Astrocyte of the cerebellum (primary cell): ENCODE measurements at regions not wholly inside any gene's neighbourhood (a gene's known extent, or its start where the extent isn't known, plus 50 kb on each side); places are given as distances from the start of the nearest gene placed in this dataset.

Experiments
- DNase-seq: peaks from one replicate; pipeline ENCODE4 v3.0.0-alpha.2; 2011; ENCODE audit warnings: low read depth
- H3K4me3 ChIP-seq: 2 replicates; pipeline ENCODE4 v1.5.1; 2011; ENCODE audit warnings: mild to moderate bottlenecking, low read depth, low read length, moderate library complexity
- in situ Hi-C: cut with HindIII; loops from 2 replicates; pipeline ENCODE4 v1.10.0; 2017; ENCODE audit warnings: low sequenced_read_pairs
- TF ChIP-seq, protein P1 (sequence below): IDR thresholded peaks from 2 replicates; pipeline ENCODE4 v1.5.1; 2012; ENCODE audit warnings: low read length, low read depth, moderate library complexity, mild to moderate bottlenecking; ENCODE audit errors: missing control alignments

DNA sequence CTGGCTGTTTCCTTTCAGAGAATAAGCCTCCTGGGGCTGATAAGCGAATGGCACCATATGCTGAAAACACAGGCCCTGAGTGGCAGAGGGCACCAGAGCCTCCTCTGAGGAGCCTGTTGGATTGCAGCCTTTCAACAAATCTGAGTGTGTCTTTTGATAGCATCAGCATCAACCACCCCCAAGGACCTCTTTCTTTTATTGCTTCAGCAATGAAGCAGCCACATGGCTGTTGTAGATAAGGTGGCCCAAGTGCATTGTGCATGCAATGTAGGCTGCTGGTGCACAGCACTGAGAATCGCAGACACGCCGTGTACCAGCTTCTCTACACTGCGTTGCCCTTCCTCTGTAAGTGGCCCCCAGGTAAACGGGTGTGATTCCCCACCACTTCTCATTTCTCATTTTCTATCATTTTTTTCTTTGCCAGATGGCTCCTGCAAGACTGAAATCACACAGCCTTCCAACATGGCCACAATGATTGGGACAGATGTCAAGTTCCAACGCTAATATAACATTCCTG is 191.7 kb downstream of the DAD1 start:
- no peak overlapping the region for H3K4me3 ChIP-seq
- TF ChIP-seq, protein P1, sequence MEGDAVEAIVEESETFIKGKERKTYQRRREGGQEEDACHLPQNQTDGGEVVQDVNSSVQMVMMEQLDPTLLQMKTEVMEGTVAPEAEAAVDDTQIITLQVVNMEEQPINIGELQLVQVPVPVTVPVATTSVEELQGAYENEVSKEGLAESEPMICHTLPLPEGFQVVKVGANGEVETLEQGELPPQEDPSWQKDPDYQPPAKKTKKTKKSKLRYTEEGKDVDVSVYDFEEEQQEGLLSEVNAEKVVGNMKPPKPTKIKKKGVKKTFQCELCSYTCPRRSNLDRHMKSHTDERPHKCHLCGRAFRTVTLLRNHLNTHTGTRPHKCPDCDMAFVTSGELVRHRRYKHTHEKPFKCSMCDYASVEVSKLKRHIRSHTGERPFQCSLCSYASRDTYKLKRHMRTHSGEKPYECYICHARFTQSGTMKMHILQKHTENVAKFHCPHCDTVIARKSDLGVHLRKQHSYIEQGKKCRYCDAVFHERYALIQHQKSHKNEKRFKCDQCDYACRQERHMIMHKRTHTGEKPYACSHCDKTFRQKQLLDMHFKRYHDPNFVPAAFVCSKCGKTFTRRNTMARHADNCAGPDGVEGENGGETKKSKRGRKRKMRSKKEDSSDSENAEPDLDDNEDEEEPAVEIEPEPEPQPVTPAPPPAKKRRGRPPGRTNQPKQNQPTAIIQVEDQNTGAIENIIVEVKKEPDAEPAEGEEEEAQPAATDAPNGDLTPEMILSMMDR = no peak
- in situ Hi-C loops = no loop called here
- no peak for DNase-seq

DNA sequence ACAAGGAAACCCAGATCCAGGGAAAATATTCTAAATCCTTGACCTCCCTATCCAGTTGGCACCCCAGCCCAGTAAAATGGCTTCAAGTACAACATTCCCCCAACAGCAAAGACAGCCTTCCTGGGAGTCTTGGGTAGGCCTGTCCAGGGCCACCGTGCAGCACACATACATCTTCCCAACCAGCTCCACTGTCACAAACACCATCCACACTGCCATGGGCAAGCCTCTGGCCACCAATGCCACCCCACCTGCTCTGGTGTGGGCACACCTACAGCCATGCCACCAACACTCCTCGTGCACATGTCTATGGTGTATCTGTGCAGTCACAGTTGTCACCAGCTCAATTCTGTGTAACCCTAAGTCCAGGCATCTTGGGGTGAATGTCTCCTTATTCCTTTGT is 193.2 kb downstream of the DAD1 start:
- TF ChIP-seq, protein P1 = no peak
- in situ Hi-C loops = no loop called here
- H3K4me3 ChIP-seq = no peak overlapping the region
- no peak for DNase-seq

DNA sequence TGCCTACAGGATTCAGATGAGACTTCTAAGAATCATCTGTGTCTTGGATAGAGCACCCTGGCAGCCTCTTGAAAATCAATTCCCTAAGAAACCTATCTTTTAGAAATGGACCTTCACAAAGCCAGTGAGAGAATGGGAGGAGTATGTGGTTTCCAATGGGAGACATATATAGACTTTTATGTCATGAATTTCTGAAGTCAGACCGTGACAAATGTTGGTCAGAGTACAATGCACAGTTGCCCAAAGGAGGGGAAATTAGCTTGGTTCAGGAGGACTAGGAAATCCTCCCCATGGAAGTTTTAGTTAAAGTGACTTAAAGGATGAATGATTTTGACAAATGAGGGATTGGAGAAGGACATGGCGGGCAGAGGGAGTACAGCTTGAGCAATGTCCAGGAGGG is 194.4 kb downstream of the DAD1 start:
- TF ChIP-seq, protein P1 = no peak
- H3K4me3 ChIP-seq = no peak overlapping the region
- in situ Hi-C loops = no loop called here
- DNase-seq = no peak

DNA sequence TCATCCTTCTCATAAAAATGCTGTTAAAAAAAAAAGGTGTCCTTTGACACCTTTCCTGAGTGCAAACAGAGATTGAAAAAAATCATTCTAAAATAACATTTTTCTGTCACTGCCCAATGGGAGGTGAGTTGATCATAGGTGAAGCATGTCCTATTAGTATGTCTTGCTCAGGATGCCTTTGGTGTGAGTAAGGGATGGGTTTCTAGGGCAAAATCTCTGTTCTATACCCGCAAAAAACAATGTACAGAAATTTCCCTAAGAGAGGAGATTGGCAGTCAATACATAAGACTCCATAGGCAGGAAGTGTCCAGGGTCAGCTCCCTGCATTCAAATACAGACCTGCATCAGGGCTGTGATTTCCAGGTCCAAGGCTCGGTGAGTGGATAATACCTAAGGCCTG is 195.2 kb downstream of the DAD1 start:
- in situ Hi-C loops = no loop called here
- no peak for DNase-seq
- no peak overlapping the region for H3K4me3 ChIP-seq
- TF ChIP-seq, protein P1 = no peak

DNA sequence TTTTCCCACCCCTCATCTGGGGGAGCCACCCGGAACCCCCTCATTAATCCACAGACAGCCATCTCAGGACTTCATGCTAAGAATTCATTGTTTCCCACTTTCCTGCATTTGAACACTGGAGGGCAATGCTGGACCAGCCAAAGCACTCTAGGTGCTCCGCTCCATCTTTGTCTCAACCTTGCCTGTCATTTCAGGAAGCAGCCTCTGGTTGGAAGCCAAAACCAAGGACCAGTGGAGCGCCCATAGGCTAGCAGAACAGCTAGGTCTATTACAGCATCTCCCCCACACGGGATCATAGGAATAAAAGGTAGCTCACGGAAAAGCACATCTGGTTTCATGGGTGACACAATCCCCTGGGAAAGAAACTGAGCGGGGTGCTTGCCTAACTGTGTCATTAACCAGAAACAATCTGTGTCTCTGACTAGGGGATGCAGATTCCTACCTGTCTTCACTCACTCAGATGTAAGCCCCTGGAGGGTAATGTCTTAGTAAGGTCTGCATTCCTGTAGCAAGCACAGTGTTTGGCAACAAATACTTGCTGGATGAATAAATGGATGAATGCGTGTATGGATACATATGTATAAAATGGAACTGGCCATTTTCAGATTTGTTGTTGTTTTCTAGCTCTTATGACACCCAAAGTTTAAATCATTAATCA is 197.0 kb downstream of the DAD1 start:
- TF ChIP-seq, protein P1 = peak; percentile 81
- no peak overlapping the region for H3K4me3 ChIP-seq
- peak; percentile 74 for DNase-seq
- in situ Hi-C loops = no loop called here

DNA sequence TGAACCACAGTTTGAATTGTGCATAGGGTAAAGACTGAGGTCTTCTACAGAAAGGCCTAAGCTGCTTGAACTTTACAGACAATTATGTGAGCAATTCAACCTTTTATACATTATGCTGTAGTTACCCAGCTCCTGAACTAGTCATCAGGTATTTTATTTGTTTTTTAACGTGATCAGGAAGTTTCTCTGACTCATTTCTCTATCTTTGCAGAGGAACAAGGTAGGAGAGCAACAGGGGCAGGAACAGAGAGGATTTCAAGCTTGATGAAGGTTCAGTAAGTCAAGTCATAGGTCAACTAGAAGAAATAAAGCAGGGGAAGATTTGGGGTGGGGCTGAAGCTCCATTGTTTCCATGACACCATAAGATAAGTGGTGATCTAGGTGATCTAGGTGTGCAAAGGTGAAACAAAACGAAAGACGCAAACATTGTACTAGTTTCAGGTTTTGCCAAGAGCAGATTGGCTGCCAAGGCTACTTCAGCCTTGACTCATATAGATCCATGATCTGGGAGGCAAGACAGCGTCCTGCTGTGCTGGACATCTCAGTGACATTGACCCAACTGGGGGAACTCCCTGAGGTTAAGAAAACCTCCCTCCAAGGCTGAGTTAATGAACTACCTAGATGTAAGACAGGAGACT is 198.1 kb downstream of the DAD1 start:
- no peak for DNase-seq
- in situ Hi-C loops = no loop called here
- no peak overlapping the region for H3K4me3 ChIP-seq
- TF ChIP-seq, protein P1 = no peak
